GM19467 (cell line): ENCODE measurements at regions not wholly inside any gene's neighbourhood (a gene's known extent, or its start where the extent isn't known, plus 50 kb on each side); places are given as distances from the start of the nearest gene placed in this dataset.

ENCODE experiments used
- ATAC-seq: cut with Tn5 transposase; IDR thresholded peaks from one replicate; pipeline ENCODE4 v1.9.1; 2021; ENCODE audit warnings: mild to moderate bottlenecking, moderate library complexity; ENCODE audit not compliant: unreplicated experiment

DNA sequence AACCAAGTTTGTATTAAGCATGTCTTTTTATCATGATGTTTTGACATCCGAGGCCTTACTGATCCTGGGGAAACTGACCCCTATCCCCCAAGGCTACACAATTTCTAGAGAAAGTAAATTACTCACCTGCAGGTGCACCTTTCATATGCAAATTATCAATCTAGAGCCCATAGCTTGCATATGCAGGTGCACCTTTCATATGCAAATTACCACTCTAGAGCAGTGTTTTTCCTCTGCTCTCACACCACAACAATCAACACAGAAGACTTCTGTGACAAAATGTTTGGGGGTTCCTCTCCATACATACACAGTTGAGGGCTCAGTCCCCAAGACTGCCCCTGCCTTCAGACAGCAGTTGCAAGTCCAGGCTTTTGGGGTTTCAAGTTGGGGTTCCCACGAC lies 203.7 kb upstream of the RORB start:
- ATAC-seq = no peak

- ATAC-seq = no peak
Measured at GRCh38 chr9:74303945-74304344, 193.2 kb upstream of the RORB start.

DNA sequence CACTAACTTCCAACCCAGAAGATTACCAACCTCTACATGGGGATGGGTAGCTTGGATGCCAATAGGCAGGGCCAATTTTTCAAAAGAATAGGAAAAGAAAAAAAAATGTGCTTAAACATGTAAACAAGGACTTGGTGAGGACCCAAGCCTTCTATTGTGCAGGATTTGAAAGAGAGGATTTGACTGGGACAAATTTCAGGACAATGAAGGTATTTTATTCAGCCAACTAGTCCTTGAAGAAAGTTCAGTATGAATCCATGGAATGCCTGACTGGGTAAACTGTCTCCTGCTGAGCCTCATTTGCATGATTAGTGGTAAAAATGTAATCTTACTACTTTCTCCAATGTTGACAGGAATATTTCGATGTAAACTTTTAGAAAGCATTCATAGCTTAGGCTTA lies 192.5 kb upstream of the RORB start:
- no peak for ATAC-seq

GRCh38 chr9:74309654-74310053 lies 187.5 kb upstream of the RORB start:
- no peak for ATAC-seq

- no peak for ATAC-seq
Measured at GRCh38 chr9:74317235-74317634, 179.9 kb upstream of the RORB start.

DNA sequence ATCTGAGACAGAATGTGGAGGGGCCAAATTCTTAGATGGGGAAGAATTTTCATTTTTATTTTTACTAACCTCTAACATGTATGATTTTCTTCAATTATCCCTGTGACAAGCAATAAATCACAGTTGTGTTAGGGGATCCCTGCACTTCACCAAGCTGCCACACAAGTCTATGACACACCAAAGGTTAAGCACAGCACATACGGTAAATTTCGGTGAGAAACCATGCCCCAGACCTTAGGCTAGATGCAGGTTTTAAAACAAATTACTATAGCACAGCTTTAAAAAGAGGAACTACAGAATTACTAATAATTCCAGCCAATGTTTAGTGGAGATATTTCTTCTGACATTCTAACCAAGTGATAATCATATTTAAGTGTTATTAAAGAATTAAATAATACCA lies 175.7 kb upstream of the RORB start:
- no peak for ATAC-seq

DNA sequence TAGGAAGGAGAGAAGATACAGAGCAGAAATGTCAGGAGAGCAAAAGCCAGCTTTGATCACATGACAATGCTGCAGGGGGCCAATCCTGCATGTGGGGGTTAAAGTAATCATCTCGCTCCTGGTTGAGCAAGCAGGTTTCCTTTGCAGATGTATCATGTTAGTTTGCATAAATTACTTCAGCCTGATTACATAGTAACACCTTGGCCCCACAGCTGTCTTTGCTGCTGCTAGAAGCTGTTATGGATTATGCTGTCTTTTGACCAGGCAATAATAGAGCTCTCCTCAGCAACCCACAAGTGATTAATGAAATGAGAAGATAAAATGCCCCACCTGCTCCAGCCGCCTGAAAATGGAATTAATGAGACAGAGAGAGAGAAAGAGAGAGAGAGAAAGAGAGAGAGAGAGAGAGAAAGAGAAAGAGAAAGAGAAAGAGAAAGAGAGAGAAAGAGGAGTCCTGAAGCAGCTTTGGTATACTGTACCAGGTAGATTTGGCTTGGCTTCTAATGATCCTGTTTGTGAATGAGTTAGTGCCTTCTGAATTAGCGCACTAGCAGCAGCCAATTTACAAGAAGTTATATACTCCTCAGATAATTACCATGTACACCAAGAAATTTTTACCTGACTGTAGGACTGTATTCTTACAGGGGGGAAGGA lies 174.3 kb upstream of the RORB start:
- ATAC-seq = no peak

DNA sequence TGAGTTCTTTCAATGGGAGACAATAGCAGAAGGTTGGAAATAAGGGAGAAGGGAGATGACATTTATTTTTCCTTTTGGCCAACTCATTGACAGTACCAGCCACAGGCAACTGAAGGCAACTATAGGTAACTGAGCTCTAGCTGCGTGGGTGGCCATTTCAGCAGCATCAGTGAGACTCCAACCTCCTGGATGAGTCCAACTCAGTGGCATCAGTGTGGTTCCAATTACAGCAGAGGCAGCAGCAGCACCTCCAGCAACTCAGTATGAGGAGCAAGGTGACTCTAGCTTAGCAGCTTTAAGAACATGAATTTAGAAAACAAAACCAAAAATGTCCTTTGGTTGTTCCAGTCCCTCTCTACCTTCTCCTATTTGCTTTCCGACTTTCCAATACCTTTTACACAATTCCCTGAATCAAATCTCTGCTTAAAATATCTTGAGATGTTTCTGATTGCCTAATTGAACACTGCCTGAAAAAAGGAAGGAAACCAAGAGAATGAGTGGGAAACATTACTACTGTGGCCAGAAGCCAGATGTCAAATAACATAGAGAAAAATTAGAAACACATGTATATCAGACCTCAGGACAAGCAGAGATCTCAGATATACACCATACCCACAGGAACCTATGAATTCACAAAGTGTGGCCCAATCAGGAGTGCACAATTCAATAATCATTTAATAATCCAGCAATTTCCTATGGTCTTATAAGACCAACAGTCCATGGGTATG lies 166.5 kb upstream of the RORB start:
- ATAC-seq = no peak

- no peak for ATAC-seq
Measured at GRCh38 chr9:74331607-74332006, 165.5 kb upstream of the RORB start.

GRCh38 chr9:74333384-74334032 lies 163.6 kb upstream of the RORB start:
- ATAC-seq = no peak

GRCh38 chr9:74334271-74334670 lies 162.9 kb upstream of the RORB start:
- ATAC-seq = no peak

DNA sequence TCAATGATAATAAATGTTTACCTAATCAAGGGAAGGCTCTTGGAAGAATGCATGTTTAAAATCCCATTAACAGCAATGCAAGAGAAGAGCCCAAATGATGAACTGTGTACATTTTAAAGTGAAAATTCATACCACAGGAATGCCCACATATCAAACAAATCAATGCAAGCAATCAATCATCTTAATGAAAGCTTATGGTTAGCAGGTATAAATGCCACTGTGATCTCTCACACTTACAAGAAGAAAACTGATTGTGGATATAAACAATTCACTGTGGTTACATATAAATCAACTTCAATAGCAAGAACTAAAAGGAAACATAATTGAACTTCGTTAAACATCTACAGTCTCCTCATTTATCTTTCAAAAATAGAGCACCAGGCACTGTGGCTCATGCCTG lies 161.0 kb upstream of the RORB start:
- ATAC-seq = no peak

DNA sequence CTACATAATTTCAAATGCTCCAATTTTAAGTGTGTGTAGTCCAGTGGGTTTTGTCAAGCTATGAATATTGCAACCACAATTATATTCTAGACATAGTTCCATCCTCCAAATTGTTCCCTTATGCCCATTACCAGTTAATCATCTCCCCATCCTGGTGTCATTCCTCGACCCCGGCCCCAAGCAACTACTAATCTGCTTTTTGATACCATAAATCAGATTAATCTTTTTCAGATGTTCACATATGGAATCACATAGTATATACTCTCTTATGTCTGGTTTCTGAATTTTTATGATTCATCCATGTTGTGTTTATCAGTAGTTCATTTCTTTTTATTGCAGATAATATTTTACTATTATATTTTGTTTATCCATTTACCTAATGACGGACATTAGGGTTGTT lies 148.4 kb upstream of the RORB start:
- no peak for ATAC-seq

DNA sequence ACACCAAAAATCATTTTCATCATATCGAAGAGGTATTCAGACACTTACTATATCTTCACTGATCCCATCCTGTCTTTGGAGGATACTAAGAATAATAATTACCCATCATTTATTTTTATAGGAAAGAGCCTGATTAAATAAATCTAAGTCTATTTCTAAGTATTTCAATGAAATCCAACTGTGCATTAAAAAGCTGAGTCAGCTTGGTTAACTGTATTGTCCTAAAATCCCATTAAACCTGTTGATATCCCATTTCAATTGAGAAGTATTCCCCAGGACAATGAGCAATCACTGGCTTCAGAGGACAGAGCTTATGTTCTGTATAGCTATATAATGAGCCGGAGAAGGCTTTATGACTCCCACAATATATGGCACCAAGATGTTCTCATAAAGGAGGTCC lies 142.0 kb upstream of the RORB start:
- no peak for ATAC-seq

GRCh38 chr9:74357577-74357976 lies 139.6 kb upstream of the RORB start:
- no peak for ATAC-seq

DNA sequence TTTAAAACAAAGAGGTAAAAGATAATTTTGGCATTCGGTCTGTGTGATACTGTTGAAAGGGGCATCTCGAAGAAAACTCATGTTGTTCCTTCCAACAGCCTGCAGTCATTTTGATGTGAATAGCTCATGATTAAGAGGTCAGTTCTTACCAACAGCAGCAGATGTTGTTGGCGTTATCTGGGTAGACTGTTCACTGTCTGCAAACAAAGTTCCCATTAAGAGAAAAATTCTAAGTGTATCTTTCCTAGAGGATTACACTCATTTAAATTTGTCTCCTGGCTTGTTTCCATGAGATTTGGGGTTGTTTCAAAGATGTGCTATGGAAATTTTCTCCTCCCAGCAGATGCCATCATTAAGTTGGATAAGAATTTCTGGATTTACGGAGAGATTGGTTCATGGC lies 138.2 kb upstream of the RORB start:
- ATAC-seq = no peak

DNA sequence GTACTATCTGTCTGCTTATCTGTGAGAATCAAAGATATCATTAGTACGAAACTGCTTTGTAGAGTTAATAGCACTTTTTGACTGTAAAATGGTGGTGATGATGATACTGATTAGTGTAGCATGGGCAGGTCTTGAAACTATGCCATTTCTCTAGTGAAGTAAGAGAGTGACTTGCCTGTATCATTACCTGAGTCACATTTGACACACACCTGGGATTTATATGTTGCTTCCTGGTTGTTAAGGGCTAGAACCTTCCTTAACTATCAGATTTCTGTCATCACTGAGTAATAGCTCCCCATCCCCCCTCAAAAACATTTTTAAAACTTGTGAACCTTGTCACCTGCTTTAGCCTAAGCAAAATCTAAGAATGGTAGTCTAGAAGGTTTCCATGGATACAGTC lies 135.6 kb upstream of the RORB start:
- ATAC-seq = no peak

DNA sequence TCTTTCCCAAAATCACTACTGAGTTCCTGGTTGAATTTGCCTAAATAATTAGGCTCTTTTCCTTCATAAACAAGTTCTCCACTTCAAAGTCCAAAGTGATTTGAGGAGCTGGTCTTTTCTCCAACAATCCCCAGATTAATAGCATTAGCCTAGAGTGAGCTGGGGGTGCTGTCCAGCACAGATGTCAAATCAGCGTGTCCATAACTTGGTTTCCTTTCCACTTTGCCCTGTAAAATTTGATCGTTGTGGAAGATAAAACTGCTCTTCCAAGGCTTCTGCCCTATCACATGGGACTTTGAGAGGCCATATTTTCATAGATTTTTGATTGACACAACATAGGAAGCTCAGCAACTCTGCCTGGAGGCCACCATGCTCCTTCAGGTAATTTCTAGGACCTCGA lies 134.7 kb upstream of the RORB start:
- ATAC-seq = no peak

DNA sequence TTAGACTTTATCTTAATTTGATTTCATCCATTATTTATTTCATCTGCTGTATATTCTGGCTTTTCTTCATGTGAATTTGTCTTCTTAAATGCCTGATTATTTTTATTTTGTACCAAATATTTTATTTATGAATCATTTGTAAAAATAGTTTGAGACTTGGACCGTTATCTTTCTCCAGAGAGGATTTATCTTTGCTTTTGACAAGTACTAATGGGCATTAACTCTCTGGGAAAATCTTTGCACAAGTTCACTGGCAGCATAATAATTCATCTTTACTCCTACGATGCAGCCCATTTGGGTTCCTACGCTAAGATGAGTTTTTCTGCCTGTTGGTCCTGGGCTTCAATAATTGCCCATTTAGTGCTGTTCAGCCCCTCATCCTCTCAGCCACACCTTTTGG lies 131.0 kb upstream of the RORB start:
- ATAC-seq = no peak

- ATAC-seq = no peak
Measured at GRCh38 chr9:74369844-74370243, 127.3 kb upstream of the RORB start.

- no peak for ATAC-seq
Measured at GRCh38 chr9:74373348-74373747, 123.8 kb upstream of the RORB start.

DNA sequence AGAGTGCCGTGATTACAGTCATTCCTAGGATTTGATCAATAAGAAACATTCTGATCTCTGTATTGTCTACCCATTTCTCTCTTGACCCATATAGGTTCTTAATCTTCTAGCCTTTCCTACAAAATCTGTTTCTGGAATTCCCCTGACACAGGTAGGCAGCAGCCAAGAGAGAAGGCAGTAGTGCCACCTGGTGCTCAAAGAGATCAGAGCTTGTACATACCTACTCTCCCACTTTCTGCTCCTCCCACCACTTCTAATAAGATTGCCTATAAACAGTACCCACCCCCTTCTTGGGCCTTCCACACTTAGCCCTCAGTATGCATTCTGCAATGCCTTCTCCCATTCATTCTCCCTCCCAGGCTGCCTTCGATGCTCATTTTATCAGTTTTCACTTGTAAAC lies 117.4 kb upstream of the RORB start:
- no peak for ATAC-seq
